HepG2 (cell line): ENCODE measurements at regions not wholly inside any gene's neighbourhood (a gene's known extent, or its start where the extent isn't known, plus 50 kb on each side); places are given as distances from the start of the nearest gene placed in this dataset.

ENCODE experiments used
- ARNTL ChIP-seq: sonication (generic); formaldehyde crosslinking; IDR thresholded peaks from 2 replicates; pipeline ENCODE4 v1.4.0; 2020; ENCODE audit warnings: mild to moderate bottlenecking, missing genetic modification reagents
- CREB1 ChIP-seq, 2 experiments: fragments of 450-650 bp in 1 of 2; IDR thresholded peaks; 2 replicates each; pipeline ENCODE4 v1.6.1; 2016 to 2017; ENCODE audit warnings: control low read depth in 1 of 2, mild to moderate bottlenecking in 1 of 2, missing compliant biosample characterization in 1 of 2, missing genetic modification characterization in 1 of 2
- KAT7 ChIP-seq: IDR thresholded peaks from 2 replicates; pipeline ENCODE4 v1.6.1; 2018; ENCODE audit warnings: borderline replicate concordance, missing compliant biosample characterization
- MIXL1 ChIP-seq: IDR thresholded peaks from 2 replicates; pipeline ENCODE4 v1.6.1; 2016
- PHF21A ChIP-seq: sonication (generic); formaldehyde crosslinking; IDR thresholded peaks from 2 replicates; pipeline ENCODE4 v1.5.0; 2020; ENCODE audit warnings: mild to moderate bottlenecking, missing genetic modification reagents
- SMC3 ChIP-seq: IDR thresholded peaks from 2 replicates; pipeline ENCODE4 v1.6.1; 2011; ENCODE audit warnings: low read length, improper control_type of control experiment
- STAG1 ChIP-seq: sonication (generic); formaldehyde crosslinking; IDR thresholded peaks from 2 replicates; pipeline ENCODE4 v1.4.0; 2020; ENCODE audit warnings: missing genetic modification reagents
- XRCC5 ChIP-seq: fragments of 200-400 bp; formaldehyde crosslinking; optimal IDR thresholded peaks from 2 replicates; pipeline ENCODE3; 2017; ENCODE audit warnings: mild to moderate bottlenecking, low read length
- ZNF367 ChIP-seq: sonication (generic); formaldehyde crosslinking; IDR thresholded peaks from 2 replicates; pipeline ENCODE4 v1.4.0; 2020; ENCODE audit warnings: missing genetic modification reagents, borderline replicate concordance
- ZNF605 ChIP-seq: sonication (generic); formaldehyde crosslinking; IDR thresholded peaks from 2 replicates; pipeline ENCODE4 v1.8.0; 2022; ENCODE audit warnings: mild to moderate bottlenecking, missing genetic modification reagents
- ZSCAN29 ChIP-seq: sonication (generic); formaldehyde crosslinking; conservative IDR thresholded peaks from 2 replicates; pipeline ENCODE4 v1.4.0; 2020; ENCODE audit warnings: mild to moderate bottlenecking, missing genetic modification reagents
- TF ChIP-seq, protein P1 (sequence below): sonication (generic); formaldehyde crosslinking; IDR thresholded peaks from 2 replicates; pipeline ENCODE4 v1.4.0; 2020; ENCODE audit warnings: missing genetic modification reagents
- TF ChIP-seq, protein P2 (sequence below): IDR thresholded peaks from 2 replicates; pipeline ENCODE4 v1.6.1; 2016; ENCODE audit warnings: missing compliant biosample characterization, missing genetic modification reagents, borderline replicate concordance

DNA sequence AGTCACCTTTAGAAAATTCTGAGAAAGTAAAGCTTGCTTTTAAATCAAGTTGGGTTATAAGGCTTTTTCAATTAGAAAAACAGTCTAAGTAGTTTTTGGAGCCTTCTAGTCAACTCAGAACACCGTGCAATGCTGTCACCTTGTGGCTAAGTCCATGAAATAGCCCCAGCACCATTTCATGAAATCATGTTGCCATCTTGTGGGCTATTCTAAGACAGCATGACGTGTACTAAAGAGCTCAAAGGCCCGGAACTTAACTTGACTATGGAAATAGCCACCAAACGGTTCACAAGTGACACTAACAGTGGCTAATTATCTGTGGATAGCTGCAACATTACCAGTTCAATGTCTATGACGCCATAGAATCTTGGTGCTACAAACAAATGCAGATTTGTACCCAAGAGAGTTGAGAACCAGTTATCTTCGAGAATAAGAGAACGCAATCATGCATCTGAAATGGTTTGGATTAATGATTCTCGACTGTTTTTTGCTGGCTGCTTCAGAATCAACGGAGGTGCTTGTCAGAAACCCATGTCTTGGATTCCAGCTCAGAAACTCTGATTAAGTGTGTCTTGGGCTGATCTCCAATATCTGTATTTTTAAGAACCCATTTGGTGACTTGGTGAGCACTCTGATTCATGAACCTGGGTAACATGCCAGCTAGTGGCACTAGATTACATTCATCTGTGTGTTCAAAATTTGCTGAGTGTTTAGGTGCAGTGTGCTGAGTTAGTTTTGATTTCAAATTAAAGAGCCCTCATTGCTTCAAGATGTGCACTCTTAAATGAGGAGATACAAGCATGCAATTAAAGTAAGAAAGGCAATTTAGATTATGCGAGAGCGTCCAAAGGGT, 111.2 kb upstream of the MCTP2 start (continued):
- TF ChIP-seq, protein P1, sequence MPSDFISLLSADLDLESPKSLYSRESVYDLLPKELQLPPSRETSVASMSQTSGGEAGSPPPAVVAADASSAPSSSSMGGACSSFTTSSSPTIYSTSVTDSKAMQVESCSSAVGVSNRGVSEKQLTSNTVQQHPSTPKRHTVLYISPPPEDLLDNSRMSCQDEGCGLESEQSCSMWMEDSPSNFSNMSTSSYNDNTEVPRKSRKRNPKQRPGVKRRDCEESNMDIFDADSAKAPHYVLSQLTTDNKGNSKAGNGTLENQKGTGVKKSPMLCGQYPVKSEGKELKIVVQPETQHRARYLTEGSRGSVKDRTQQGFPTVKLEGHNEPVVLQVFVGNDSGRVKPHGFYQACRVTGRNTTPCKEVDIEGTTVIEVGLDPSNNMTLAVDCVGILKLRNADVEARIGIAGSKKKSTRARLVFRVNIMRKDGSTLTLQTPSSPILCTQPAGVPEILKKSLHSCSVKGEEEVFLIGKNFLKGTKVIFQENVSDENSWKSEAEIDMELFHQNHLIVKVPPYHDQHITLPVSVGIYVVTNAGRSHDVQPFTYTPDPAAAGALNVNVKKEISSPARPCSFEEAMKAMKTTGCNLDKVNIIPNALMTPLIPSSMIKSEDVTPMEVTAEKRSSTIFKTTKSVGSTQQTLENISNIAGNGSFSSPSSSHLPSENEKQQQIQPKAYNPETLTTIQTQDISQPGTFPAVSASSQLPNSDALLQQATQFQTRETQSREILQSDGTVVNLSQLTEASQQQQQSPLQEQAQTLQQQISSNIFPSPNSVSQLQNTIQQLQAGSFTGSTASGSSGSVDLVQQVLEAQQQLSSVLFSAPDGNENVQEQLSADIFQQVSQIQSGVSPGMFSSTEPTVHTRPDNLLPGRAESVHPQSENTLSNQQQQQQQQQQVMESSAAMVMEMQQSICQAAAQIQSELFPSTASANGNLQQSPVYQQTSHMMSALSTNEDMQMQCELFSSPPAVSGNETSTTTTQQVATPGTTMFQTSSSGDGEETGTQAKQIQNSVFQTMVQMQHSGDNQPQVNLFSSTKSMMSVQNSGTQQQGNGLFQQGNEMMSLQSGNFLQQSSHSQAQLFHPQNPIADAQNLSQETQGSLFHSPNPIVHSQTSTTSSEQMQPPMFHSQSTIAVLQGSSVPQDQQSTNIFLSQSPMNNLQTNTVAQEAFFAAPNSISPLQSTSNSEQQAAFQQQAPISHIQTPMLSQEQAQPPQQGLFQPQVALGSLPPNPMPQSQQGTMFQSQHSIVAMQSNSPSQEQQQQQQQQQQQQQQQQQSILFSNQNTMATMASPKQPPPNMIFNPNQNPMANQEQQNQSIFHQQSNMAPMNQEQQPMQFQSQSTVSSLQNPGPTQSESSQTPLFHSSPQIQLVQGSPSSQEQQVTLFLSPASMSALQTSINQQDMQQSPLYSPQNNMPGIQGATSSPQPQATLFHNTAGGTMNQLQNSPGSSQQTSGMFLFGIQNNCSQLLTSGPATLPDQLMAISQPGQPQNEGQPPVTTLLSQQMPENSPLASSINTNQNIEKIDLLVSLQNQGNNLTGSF, result no peak
- TF ChIP-seq KAT7 (CRISPR knock-in tag) (no peak), ZSCAN29 (CRISPR knock-in tag) (no peak), MIXL1 (CRISPR knock-in tag) (0 out of 2 replicates have a peak, but pooled peaks have one; percentile 25), ARNTL (CRISPR knock-in tag) (no peak), STAG1 (peak; percentile 96), ZNF605 (CRISPR knock-in tag) (no peak), SMC3 (peak; percentile 93), PHF21A (CRISPR knock-in tag) (no peak), ZNF367 (CRISPR knock-in tag) (no peak), CREB1 (IDR thresholded peaks at IDR 0.05) (peak; percentile 76), CREB1 (CRISPR knock-in tag; IDR thresholded peaks at IDR 0.05) (peak; percentile 75), XRCC5 (peak; percentile 44)
- TF ChIP-seq, protein P2, sequence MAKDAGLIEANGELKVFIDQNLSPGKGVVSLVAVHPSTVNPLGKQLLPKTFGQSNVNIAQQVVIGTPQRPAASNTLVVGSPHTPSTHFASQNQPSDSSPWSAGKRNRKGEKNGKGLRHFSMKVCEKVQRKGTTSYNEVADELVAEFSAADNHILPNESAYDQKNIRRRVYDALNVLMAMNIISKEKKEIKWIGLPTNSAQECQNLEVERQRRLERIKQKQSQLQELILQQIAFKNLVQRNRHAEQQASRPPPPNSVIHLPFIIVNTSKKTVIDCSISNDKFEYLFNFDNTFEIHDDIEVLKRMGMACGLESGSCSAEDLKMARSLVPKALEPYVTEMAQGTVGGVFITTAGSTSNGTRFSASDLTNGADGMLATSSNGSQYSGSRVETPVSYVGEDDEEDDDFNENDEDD, result no peak
